ENCODE measurements at regions not wholly inside any gene's neighbourhood (a gene's known extent, or its start where the extent isn't known, plus 50 kb on each side); places are given as distances from the start of the nearest gene placed in this dataset.

DNA sequence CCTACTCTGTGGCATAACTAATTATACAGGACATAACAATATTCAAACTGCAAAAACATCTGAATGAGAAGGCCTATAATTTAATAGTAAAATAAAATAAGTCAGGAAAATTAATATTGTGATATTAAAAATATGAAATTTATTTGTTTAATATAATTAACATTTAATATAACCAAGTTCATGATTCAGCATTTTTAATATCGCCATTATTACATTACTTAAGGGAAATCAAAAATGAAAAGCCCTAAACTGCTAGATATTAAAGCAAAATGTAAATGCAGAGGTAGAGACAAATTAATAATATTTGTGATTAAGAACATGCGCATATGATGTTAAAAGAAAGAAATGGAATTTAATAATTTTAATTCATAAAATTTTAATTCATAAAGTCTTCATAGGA is 683.4 kb upstream of the EYS start:
- Histone ChIP-seq H3K79me2 (ENCODE audit: control insufficient read depth, insufficient read depth, low read length) (no peaks in the 10 kb centered on the region), H3K27ac (ENCODE audit: insufficient read depth, low read depth, low read length) (no peak overlapping the region), H3K9me3 (replicated peaks; ENCODE audit: control insufficient read depth, insufficient read depth, low read length) (no peaks in the 10 kb centered on the region), H3K9me1 (replicated peaks; ENCODE audit: control insufficient read depth, extremely low read depth, insufficient read depth, low read length) (no peaks in the 10 kb centered on the region), H4K20me1 (replicated peaks; ENCODE audit: control insufficient read depth, extremely low read depth, insufficient read depth, low read length) (no peaks in the 10 kb centered on the region), H3K27me3 (ENCODE audit: control insufficient read depth in 2 of 2, insufficient read depth in 2 of 2, low read length in 2 of 2) (no peaks in the 10 kb centered on the region), H2AFZ (ENCODE audit: low read depth, low read length) (no peak overlapping the region), H3K36me3 (ENCODE audit: control insufficient read depth in 2 of 2, extremely low read depth in 1 of 2, insufficient read depth in 2 of 2, low read length in 2 of 2) (no peaks in the 10 kb centered on the region), H3K4me1 (ENCODE audit: control insufficient read depth, extremely low read depth, insufficient read depth, low read length) (no peaks in the 10 kb centered on the region), H3K4me2 (ENCODE audit: insufficient read depth, low read length) (no peak overlapping the region), H3K9ac (replicated peaks; ENCODE audit: extremely low read depth, insufficient read depth, low read length) (no peak overlapping the region), H3K4me3 (replicated peaks in 1 of 3; ENCODE audit: insufficient read depth in 1 of 3, low read depth in 1 of 3, low read length in 3 of 3) (no peak overlapping the region)
- POLR2A ChIA-PET: no interaction called here
- DNase-seq (ENCODE audit: low read depth, low spot score) (no peak), FAIRE-seq (no peak)
- no TSS peak for BruUV-seq (replicated peaks)
- CTCF ChIA-PET: interaction anchor here (1.7 kb wide), 1 partner anchor 8 kb away, joined by 4 read pairs; no protein-coding TSS in a partner anchor
- TF ChIP-seq, protein P1, sequence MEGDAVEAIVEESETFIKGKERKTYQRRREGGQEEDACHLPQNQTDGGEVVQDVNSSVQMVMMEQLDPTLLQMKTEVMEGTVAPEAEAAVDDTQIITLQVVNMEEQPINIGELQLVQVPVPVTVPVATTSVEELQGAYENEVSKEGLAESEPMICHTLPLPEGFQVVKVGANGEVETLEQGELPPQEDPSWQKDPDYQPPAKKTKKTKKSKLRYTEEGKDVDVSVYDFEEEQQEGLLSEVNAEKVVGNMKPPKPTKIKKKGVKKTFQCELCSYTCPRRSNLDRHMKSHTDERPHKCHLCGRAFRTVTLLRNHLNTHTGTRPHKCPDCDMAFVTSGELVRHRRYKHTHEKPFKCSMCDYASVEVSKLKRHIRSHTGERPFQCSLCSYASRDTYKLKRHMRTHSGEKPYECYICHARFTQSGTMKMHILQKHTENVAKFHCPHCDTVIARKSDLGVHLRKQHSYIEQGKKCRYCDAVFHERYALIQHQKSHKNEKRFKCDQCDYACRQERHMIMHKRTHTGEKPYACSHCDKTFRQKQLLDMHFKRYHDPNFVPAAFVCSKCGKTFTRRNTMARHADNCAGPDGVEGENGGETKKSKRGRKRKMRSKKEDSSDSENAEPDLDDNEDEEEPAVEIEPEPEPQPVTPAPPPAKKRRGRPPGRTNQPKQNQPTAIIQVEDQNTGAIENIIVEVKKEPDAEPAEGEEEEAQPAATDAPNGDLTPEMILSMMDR (IDR thresholded peaks at IDR 0.05; ENCODE audit: extremely low read depth in 1 of 2, insufficient read depth in 1 of 2, low read depth in 1 of 2, low read length in 2 of 2): no peak
- TF ChIP-seq MYC (IDR thresholded peaks at IDR 0.05; ENCODE audit: low read depth, low read length) (no peak), GATA2 (IDR thresholded peaks at IDR 0.05; ENCODE audit: insufficient read depth, insufficient read length, low read depth, low read length) (no peak), FOS (IDR thresholded peaks at IDR 0.05; ENCODE audit: borderline replicate concordance, insufficient read depth, low read length) (no peak), EZH2 (IDR thresholded peaks at IDR 0.05; ENCODE audit: borderline replicate concordance, low read depth, low read length, severe bottlenecking) (no peak), JUN (IDR thresholded peaks at IDR 0.05; ENCODE audit: borderline replicate concordance, insufficient read depth, insufficient read length, low read depth) (no peak), POLR2AphosphoS5 (IDR thresholded peaks at IDR 0.05; ENCODE audit: insufficient read depth, low read depth, low read length) (no peak), POLR2A (IDR thresholded peaks at IDR 0.05; ENCODE audit: low read depth, low read length) (no peak)
- TF ChIP-seq, protein P2, sequence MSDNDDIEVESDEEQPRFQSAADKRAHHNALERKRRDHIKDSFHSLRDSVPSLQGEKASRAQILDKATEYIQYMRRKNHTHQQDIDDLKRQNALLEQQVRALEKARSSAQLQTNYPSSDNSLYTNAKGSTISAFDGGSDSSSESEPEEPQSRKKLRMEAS (IDR thresholded peaks at IDR 0.05; ENCODE audit: insufficient read depth, insufficient read length): no peak
- dilution Hi-C loops (cut with MboI; ENCODE audit: extremely low pct_ligation_motif_present, low sequenced_read_pairs): no loop called here
- intact Hi-C loops (cut with micrococcal nuclease): no loop called here

All from endothelial cell of umbilical vein (primary cell).